Adrenal gland (tissue), 9 donors: ENCODE measurements at regions not wholly inside any gene's neighbourhood (a gene's known extent, or its start where the extent isn't known, plus 50 kb on each side); places are given as distances from the start of the nearest gene placed in this dataset.

ENCODE experiments used
- DNase-seq, 7 donors: peaks; one replicate each; pipeline ENCODE4 v3.0.0-alpha.2; 2019 to 2020
- H3K27ac ChIP-seq, 5 donors: fragments of 200-600 bp; sonication (generic) in 4 of 5; 1 replicate in 3 of 5; 2 replicates in 2 of 5; pipeline versions ENCODE4 v1.5.1 to v1.8.0; 2016 to 2020; ENCODE audit warnings: mild to moderate bottlenecking in 1 of 5
- H3K27me3 ChIP-seq: fragments of 200-600 bp; 2 replicates; pipeline ENCODE4 v1.8.0; 2021
- H3K36me3 ChIP-seq, 2 donors: fragments of 200-600 bp; replicated peaks in 1 of 2; 1 replicate in 1 of 2; 2 replicates in 1 of 2; pipeline versions ENCODE4 v1.5.1 to v1.8.0; 2018 to 2022
- H3K4me1 ChIP-seq, 2 donors: fragments of 200-600 bp; replicated peaks in 1 of 2; 1 replicate in 1 of 2; 2 replicates in 1 of 2; pipeline versions ENCODE4 v1.5.1 to v1.8.0; 2018 to 2021
- H3K4me3 ChIP-seq, 4 donors: fragments of 200-600 bp; sonication (generic) in 3 of 4; one replicate each; pipeline ENCODE4 v1.5.1; 2016 to 2018
- H3K9me3 ChIP-seq, 3 donors: fragments of 200-600 bp; sonication (generic) in 1 of 3; replicated peaks in 1 of 3; 1 replicate in 2 of 3; 2 replicates in 1 of 3; pipeline versions ENCODE4 v1.5.1 to v1.8.0; 2016 to 2021
- POLR2A ChIP-seq, 2 donors: fragments of 450-650 bp; IDR thresholded peaks; one replicate each; pipeline ENCODE4 v1.6.1; 2017; ENCODE audit warnings: antibody characterized with exemption in 2 of 2, mild to moderate bottlenecking in 2 of 2, moderate library complexity in 1 of 2
- WGBS, 4 donors: extraction: QIAGEN DNeasy Blood & Tissue Kit in 2 of 4; methylation state at CpG; one replicate each; pipeline versions ENCODE4 v1.1.5 to v1.1.7; 2013 to 2017; 5-methylcytosine and 5-hydroxymethylcytosine counted together
- intact Hi-C, 2 donors: fragments of 100-400 bp; cut with DNase I; formaldehyde crosslinking; loops; one replicate each; pipeline versions ENCODE4 v1.14.1 to v1.15.0; 2022 to 2023
- TF ChIP-seq, protein P1 (sequence below), 6 experiments: fragments of 450-650 bp in 4 of 6; fragments of 200-600 bp in 2 of 6; sonication (generic) in 1 of 6; IDR thresholded peaks; 1 replicate in 5 of 6; 2 replicates in 1 of 6; pipeline versions ENCODE4 v1.5.1 to v1.8.0; 2016 to 2021; ENCODE audit warnings: antibody characterized with exemption in 6 of 6, mild to moderate bottlenecking in 2 of 6, moderate library complexity in 1 of 6
- donor health status: healthy with polysubstance abuse.
- donor health status: Bipolar disorder and iron deficiency.
- donor health status: DM: yes; HTN: yes; CAD: no.
- donor health status: DM: no; HTN: no; CAD: no.
- donor health status: DM: no; HTN: no; CAD: no.

DNA sequence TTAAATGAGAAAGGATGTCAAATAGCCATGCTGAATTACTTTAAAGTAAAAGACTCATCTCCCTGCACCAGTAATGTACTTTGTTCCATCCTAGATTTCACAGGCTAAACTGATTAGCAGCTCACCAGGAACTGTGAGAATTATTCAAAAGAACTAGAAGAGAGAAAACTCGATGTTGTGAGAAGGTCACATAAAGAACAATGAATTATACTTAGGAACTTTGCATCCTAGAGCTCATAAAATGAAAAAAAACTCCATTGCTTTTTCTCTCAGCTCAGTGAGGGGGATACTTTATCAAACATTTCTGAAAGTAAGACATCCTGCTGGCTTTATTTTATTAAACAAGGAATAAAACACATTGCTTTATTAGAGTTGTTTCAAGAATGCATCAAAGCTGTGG is 278.5 kb downstream of the MRPL39 start:
- no peak overlapping the region for H3K4me3 ChIP-seq
- intact Hi-C loops: no loop called here
- H3K4me1 ChIP-seq: no peaks in the 10 kb centered on the region
- no peaks in the 10 kb centered on the region for H3K27me3 ChIP-seq
- H3K36me3 ChIP-seq: no peaks in the 10 kb centered on the region
- no peak for TF ChIP-seq POLR2A (IDR thresholded peaks at IDR 0.05)
- TF ChIP-seq, protein P1, sequence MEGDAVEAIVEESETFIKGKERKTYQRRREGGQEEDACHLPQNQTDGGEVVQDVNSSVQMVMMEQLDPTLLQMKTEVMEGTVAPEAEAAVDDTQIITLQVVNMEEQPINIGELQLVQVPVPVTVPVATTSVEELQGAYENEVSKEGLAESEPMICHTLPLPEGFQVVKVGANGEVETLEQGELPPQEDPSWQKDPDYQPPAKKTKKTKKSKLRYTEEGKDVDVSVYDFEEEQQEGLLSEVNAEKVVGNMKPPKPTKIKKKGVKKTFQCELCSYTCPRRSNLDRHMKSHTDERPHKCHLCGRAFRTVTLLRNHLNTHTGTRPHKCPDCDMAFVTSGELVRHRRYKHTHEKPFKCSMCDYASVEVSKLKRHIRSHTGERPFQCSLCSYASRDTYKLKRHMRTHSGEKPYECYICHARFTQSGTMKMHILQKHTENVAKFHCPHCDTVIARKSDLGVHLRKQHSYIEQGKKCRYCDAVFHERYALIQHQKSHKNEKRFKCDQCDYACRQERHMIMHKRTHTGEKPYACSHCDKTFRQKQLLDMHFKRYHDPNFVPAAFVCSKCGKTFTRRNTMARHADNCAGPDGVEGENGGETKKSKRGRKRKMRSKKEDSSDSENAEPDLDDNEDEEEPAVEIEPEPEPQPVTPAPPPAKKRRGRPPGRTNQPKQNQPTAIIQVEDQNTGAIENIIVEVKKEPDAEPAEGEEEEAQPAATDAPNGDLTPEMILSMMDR (IDR thresholded peaks at IDR 0.05): no peak
- WGBS, 4 donors: 16 to 33% (median 20%) methylated on average over 1 of the region's 1 CpG
- no peak for DNase-seq
- no peaks in the 10 kb centered on the region for H3K9me3 ChIP-seq
- H3K27ac ChIP-seq: no peak overlapping the region

DNA sequence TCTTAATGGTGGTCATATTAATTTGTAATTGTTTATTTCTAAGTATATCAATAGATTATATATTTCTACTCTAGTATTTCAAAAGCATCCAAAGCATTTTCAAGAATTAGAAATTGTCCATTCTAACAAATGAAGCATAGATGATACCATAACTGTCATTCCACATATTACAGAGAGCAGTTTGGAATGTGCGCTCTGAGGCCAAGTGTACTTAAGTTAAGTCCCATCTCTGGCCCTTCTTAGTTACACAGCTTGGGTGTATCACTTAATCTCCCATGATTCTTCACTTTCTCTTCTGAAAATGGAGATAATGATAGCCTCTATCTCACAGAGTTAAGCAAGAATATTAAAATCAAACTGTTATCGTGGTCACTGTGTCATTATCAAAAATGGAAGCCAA is 281.1 kb downstream of the MRPL39 start:
- DNase-seq: no peak
- WGBS, 4 donors: 75 to 85% (median 83%) methylated on average over 2 of the region's 2 CpGs
- H3K36me3 ChIP-seq: no peaks in the 10 kb centered on the region
- H3K4me3 ChIP-seq: no peak overlapping the region
- intact Hi-C loops: no loop called here
- no peaks in the 10 kb centered on the region for H3K4me1 ChIP-seq
- H3K27me3 ChIP-seq: no peaks in the 10 kb centered on the region
- no peaks in the 10 kb centered on the region for H3K9me3 ChIP-seq
- TF ChIP-seq, protein P1 (IDR thresholded peaks at IDR 0.05): no peak
- TF ChIP-seq POLR2A (IDR thresholded peaks at IDR 0.05): no peak
- no peak overlapping the region for H3K27ac ChIP-seq

DNA sequence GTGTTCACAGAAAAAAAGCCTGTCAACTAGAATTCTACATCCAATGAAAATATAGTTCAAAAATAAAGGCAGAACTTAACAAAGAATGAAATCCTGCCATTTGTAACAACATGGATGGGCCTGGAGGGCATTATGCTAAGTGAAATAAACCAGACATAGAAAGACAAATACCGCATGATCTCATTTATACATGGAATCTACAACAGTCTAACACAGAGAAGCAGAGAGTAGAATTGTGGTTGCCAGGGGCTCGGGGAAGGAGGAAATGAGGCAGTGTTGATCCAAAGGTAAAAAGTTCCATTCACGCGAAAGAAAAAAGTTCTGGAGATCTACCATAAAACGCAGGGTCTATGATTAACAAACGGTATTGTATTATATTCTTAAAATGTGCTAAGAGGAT is 282.6 kb downstream of the MRPL39 start:
- Histone ChIP-seq H3K9me3 (no peaks in the 10 kb centered on the region), H3K27me3 (no peaks in the 10 kb centered on the region), H3K27ac (no peak overlapping the region), H3K4me1 (no peaks in the 10 kb centered on the region), H3K36me3 (no peaks in the 10 kb centered on the region), H3K4me3 (no peak overlapping the region)
- intact Hi-C loops: no loop called here
- TF ChIP-seq, protein P1 (IDR thresholded peaks at IDR 0.05): no peak
- no peak for TF ChIP-seq POLR2A (IDR thresholded peaks at IDR 0.05)
- WGBS, 4 donors: 84 to 89% (median 86%) methylated on average over 6 of the region's 6 CpGs
- DNase-seq: no peak

DNA sequence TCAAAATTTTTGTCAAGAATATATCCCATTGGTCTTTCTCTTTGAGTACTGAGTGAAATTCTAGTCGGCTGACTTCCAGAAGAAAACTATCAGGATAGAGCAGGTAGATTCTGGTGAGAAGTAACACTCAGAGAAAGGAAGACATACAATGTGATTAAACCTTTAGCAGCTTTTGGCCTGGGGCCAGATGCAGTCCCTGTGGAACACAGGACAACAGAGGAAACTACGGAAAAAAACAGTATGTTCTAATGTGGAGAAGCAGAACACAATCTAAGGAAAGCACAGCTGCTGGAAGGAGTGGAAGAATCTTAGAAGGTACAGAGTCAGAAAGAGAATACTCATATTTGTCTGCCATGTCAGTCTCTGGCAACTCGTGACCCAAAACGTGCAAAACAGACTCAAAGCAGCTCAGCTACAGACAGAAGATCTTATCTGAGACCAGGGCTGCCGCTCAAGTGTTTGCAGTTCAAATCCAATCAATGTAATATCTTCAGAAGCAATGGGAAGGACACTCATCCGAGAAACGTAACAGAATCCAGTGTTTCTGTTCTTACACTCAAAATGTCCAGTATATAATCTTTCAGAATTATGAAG is 283.8 kb downstream of the MRPL39 start:
- DNase-seq: no peak
- intact Hi-C loops: no loop called here
- Histone ChIP-seq H3K36me3 (no peaks in the 10 kb centered on the region), H3K9me3 (no peaks in the 10 kb centered on the region), H3K4me1 (no peaks in the 10 kb centered on the region), H3K27ac (no peak overlapping the region), H3K27me3 (no peaks in the 10 kb centered on the region), H3K4me3 (no peak overlapping the region)
- TF ChIP-seq, protein P1 (IDR thresholded peaks at IDR 0.05): no peak
- no peak for TF ChIP-seq POLR2A (IDR thresholded peaks at IDR 0.05)
- WGBS, 4 donors: 71 to 74% (median 72%) methylated on average over 7 of the region's 7 CpGs
